A549 (cell line): ENCODE measurements at regions not wholly inside any gene's neighbourhood (a gene's known extent, or its start where the extent isn't known, plus 50 kb on each side); places are given as distances from the start of the nearest gene placed in this dataset.

ENCODE experiments used
- CTCF ChIP-seq: fragments of >200 bp; sonication (Bioruptor Twin); formaldehyde crosslinking; IDR thresholded peaks from 3 replicates; pipeline ENCODE4 v1.5.1; 2016
- EHF ChIP-seq: fragments of 250-450 bp; sonication (Bioruptor Pico); IDR thresholded peaks from 2 replicates; pipeline ENCODE4 v1.5.0; 2020; ENCODE audit warnings: mild to moderate bottlenecking
- HDAC2 ChIP-seq: fragments of 200-600 bp; sonication (generic); IDR thresholded peaks from 2 replicates; pipeline ENCODE4 v1.6.1; 2016
- POLR2A ChIP-seq: IDR thresholded peaks from 2 replicates; pipeline ENCODE4 v1.6.1; 2012; ENCODE audit warnings: mild to moderate bottlenecking, low read length
- RNF2 ChIP-seq: fragments of 200-600 bp; sonication (generic); IDR thresholded peaks from 2 replicates; pipeline ENCODE4 v1.6.1; 2016; ENCODE audit warnings: low read depth, mild to moderate bottlenecking, antibody characterized with exemption, moderate library complexity, borderline replicate concordance

- TF ChIP-seq CTCF (no peak), RNF2 (no peak), POLR2A (no peak), HDAC2 (no peak), EHF (no peak)
Measured at GRCh38 chr2:20137131-20137571, 85.7 kb upstream of the LAPTM4A start.
